ENCODE measurements at regions not wholly inside any gene's neighbourhood (a gene's known extent, or its start where the extent isn't known, plus 50 kb on each side); places are given as distances from the start of the nearest gene placed in this dataset.

GRCh38 chr7:96921771-96922170, 83.6 kb upstream of the DLX6 start:
- H3K4me2 ChIP-seq (ENCODE audit: low read depth, low read length): no peak overlapping the region
- no peaks in the 10 kb centered on the region for H4K20me1 ChIP-seq (ENCODE audit: insufficient read depth, low read length)
- H2BK15ac ChIP-seq (ENCODE audit: low read depth, low read length): no peak overlapping the region
- no peaks in the 10 kb centered on the region for H3K9me1 ChIP-seq (ENCODE audit: insufficient read depth, low read length)
- DNase-seq: no peak
- in situ Hi-C loops (cut with MboI; ENCODE audit: low sequenced_read_pairs): no loop called here
- H4K8ac ChIP-seq (ENCODE audit: low read depth in 2 of 2, low read length in 2 of 2): no peak overlapping the region
- dilution Hi-C loops (cut with HindIII; ENCODE audit: low sequenced_read_pairs, unreplicated experiment): no loop called here
- no peak for TF ChIP-seq MAZ (IDR thresholded peaks at IDR 0.05; ENCODE audit: borderline replicate concordance, low read depth, low read length)
- no peak for TF ChIP-seq NFE2L2 (IDR thresholded peaks at IDR 0.05; ENCODE audit: low read depth, low read length)
- no peak for TF ChIP-seq SMC3 (IDR thresholded peaks at IDR 0.05; ENCODE audit: low read depth, low read length)
- TF ChIP-seq ELK1 (IDR thresholded peaks at IDR 0.05; ENCODE audit: borderline replicate concordance, low read depth, low read length): no peak
- TF ChIP-seq BHLHE40 (IDR thresholded peaks at IDR 0.05; ENCODE audit: low read depth, low read length): no peak
- TF ChIP-seq MXI1 (IDR thresholded peaks at IDR 0.05; ENCODE audit: borderline replicate concordance, low read depth, low read length): no peak
- no peak for TF ChIP-seq USF2 (IDR thresholded peaks at IDR 0.05; ENCODE audit: low read depth, low read length)
- no peak for TF ChIP-seq RCOR1 (IDR thresholded peaks at IDR 0.05; ENCODE audit: insufficient replicate concordance, low read length)
- TF ChIP-seq POLR2A (IDR thresholded peaks at IDR 0.05; ENCODE audit: low read depth, low read length): no peak
- TF ChIP-seq, protein P1, sequence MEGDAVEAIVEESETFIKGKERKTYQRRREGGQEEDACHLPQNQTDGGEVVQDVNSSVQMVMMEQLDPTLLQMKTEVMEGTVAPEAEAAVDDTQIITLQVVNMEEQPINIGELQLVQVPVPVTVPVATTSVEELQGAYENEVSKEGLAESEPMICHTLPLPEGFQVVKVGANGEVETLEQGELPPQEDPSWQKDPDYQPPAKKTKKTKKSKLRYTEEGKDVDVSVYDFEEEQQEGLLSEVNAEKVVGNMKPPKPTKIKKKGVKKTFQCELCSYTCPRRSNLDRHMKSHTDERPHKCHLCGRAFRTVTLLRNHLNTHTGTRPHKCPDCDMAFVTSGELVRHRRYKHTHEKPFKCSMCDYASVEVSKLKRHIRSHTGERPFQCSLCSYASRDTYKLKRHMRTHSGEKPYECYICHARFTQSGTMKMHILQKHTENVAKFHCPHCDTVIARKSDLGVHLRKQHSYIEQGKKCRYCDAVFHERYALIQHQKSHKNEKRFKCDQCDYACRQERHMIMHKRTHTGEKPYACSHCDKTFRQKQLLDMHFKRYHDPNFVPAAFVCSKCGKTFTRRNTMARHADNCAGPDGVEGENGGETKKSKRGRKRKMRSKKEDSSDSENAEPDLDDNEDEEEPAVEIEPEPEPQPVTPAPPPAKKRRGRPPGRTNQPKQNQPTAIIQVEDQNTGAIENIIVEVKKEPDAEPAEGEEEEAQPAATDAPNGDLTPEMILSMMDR (conservative IDR thresholded peaks at IDR 0.05; ENCODE audit: low read depth, low read length): no peak
- TF ChIP-seq CEBPB (IDR thresholded peaks at IDR 0.05; ENCODE audit: low read depth, low read length): no peak
- TF ChIP-seq RAD21 (IDR thresholded peaks at IDR 0.05; ENCODE audit: low read length): no peak
- no peak for TF ChIP-seq MAFK (IDR thresholded peaks at IDR 0.05; ENCODE audit: low read depth, low read length)
- TF ChIP-seq CHD1 (IDR thresholded peaks at IDR 0.05; ENCODE audit: low read depth, low read length): no peak
- H3K27ac ChIP-seq (ENCODE audit: insufficient read depth, low read length): no peak overlapping the region
- no TSS peak for BruUV-seq (replicated peaks)
- POLR2A ChIA-PET (ENCODE audit: unreplicated experiment): no interaction called here
- H2BK120ac ChIP-seq (ENCODE audit: low read depth, low read length): no peak overlapping the region
- H3K4me3 ChIP-seq (ENCODE audit: insufficient read depth, low read depth, low read length): no peak overlapping the region
- no peak overlapping the region for H4K5ac ChIP-seq (ENCODE audit: low read depth, low read length)
- no peak overlapping the region for H2AFZ ChIP-seq (replicated peaks; ENCODE audit: low read length, poor library complexity)
- H2AK5ac ChIP-seq (ENCODE audit: low read depth, low read length): no peak overlapping the region
- H3K9me3 ChIP-seq (ENCODE audit: control insufficient read depth, insufficient read depth, low read length): no peaks in the 10 kb centered on the region
- no peak overlapping the region for H3K18ac ChIP-seq (ENCODE audit: low read depth, low read length)
- no CpG with 5 or more reads among the region's 3 CpGs for WGBS, 2 experiments (ENCODE audit: extremely low coverage in 2 of 2, insufficient read length in 1 of 2)
- H3K4ac ChIP-seq (ENCODE audit: low read depth, low read length): no peak overlapping the region
- no peak overlapping the region for H4K91ac ChIP-seq (ENCODE audit: insufficient read depth, low read depth, low read length)
- intact Hi-C loops (cut with micrococcal nuclease): no loop called here
- no peak overlapping the region for H3K9ac ChIP-seq (ENCODE audit: low read depth, low read length)
- H2BK20ac ChIP-seq (ENCODE audit: low read depth, low read length): no peak overlapping the region
- no peaks in the 10 kb centered on the region for H3K27me3 ChIP-seq (ENCODE audit: control insufficient read depth, insufficient read depth, low read length)
- H2AK9ac ChIP-seq (replicated peaks; ENCODE audit: low read depth, low read length, poor library complexity): no peak overlapping the region
- H3K79me1 ChIP-seq (ENCODE audit: low read depth in 1 of 2, low read length in 2 of 2): no peaks in the 10 kb centered on the region
- H3K14ac ChIP-seq (replicated peaks; ENCODE audit: low read depth, low read length): no peak overlapping the region
- H3K23ac ChIP-seq (ENCODE audit: low read depth, low read length): no peak overlapping the region
- H2BK5ac ChIP-seq (ENCODE audit: low read depth, low read length, poor library complexity, severe bottlenecking): no peak overlapping the region
- no peaks in the 10 kb centered on the region for H3K4me1 ChIP-seq (ENCODE audit: control insufficient read depth, insufficient read depth, low read length)
- H3K36me3 ChIP-seq (ENCODE audit: control insufficient read depth, insufficient read depth, low read length): no peaks in the 10 kb centered on the region
- no peak overlapping the region for H3K56ac ChIP-seq (ENCODE audit: extremely low read depth, insufficient read depth, low read length)
- no peak for ATAC-seq (ENCODE audit: low read depth)
- CTCF ChIA-PET: no interaction called here
